NB4 (cell line): ENCODE measurements at regions not wholly inside any gene's neighbourhood (a gene's known extent, or its start where the extent isn't known, plus 50 kb on each side); places are given as distances from the start of the nearest gene placed in this dataset.

Experiments
- DNase-seq: peaks from one replicate; pipeline ENCODE4 v3.0.0; 2010; ENCODE audit warnings: low read depth
- H3K4me3 ChIP-seq: one replicate; pipeline ENCODE4 v1.5.1; 2011; ENCODE audit warnings: mild to moderate bottlenecking, low read depth, low read length, moderate library complexity
- CTCF ChIP-seq: IDR thresholded peaks from one replicate; pipeline ENCODE4 v1.5.1; 2012; ENCODE audit warnings: low read depth, low read length
- MYC ChIP-seq: IDR thresholded peaks from 2 replicates; pipeline ENCODE4 v1.6.1; 2011; ENCODE audit warnings: low read depth, low read length
- POLR2A ChIP-seq: IDR thresholded peaks from 2 replicates; pipeline ENCODE4 v1.6.1; 2011; ENCODE audit warnings: mild to moderate bottlenecking; ENCODE audit not compliant: insufficient read length; ENCODE audit errors: extremely low read depth
- TF ChIP-seq, protein P1 (sequence below): IDR thresholded peaks from 2 replicates; pipeline ENCODE4 v1.6.1; 2011; ENCODE audit warnings: low read depth, low read length

DNA sequence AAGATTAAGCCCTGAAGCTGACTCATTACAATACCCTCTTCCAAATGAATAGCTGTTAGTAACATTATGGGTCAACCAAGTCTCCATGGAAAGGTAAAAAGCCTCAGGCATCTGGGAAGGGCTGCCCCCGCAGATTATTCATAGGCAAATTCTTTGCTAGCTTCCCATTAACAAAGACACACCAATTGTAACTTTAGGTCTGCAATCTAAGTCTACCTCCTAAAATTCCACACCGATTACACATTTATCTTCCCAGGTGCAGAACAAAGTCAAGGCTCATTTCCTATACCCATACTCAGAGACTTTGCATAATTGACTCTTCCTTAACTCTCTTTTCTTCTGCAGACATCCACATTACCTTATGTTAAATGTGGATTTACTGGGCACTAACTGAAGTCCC lies 826.3 kb upstream of the MBL2 start:
- H3K4me3 ChIP-seq: no peak overlapping the region
- TF ChIP-seq MYC (no peak), POLR2A (no peak), CTCF (no peak)
- TF ChIP-seq, protein P1, sequence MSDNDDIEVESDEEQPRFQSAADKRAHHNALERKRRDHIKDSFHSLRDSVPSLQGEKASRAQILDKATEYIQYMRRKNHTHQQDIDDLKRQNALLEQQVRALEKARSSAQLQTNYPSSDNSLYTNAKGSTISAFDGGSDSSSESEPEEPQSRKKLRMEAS: no peak
- DNase-seq: no peak

- no peak overlapping the region for H3K4me3 ChIP-seq
- TF ChIP-seq, protein P1: no peak
- no peak for TF ChIP-seq CTCF
- TF ChIP-seq MYC: no peak
- no peak for TF ChIP-seq POLR2A
- DNase-seq: no peak
Measured at GRCh38 chr10:53597835-53598251, 825.3 kb upstream of the MBL2 start.

DNA sequence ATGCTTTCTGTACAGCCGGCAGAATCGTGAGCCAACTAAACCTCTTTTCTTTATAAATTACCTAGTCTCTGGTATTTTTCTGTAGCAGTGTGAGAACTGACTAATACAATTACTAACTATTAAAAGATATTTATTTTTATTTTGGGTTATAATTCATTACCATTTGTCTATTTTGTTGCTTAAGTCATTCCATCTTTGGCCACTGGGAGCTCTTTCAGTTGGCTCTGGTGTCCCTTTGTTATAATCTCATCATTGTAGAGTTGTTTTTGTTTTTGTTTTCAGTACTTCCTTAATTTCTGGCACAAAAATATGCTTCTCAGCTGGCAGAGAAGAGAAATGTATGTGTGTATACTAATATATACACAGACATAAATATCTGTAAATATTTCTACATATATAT lies 807.9 kb upstream of the MBL2 start:
- no peak for DNase-seq
- no peak overlapping the region for H3K4me3 ChIP-seq
- TF ChIP-seq CTCF: no peak
- no peak for TF ChIP-seq POLR2A
- no peak for TF ChIP-seq MYC
- TF ChIP-seq, protein P1: no peak

GRCh38 chr10:53579773-53580172 lies 807.2 kb upstream of the MBL2 start:
- no peak for TF ChIP-seq CTCF
- TF ChIP-seq MYC: no peak
- TF ChIP-seq, protein P1: no peak
- no peak for TF ChIP-seq POLR2A
- DNase-seq: no peak
- H3K4me3 ChIP-seq: no peak overlapping the region

DNA sequence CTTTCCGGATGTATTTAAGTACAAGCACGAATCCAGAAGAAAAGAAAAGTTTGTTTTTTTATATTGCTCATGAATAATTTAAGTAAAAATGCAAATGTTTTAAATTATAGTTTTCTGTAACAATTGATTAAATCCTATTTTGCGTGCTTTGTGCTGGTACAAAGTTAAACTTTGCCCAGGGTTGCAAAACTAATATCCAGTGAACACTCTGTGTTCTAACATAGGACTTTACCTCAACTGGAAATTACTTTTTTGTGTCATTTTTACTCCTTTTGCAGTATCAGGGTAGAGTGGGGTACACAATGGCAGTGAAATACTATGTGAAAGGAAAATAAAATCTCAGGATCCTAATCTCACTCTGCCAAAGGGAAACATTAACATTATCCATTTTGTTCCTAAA lies 801.4 kb upstream of the MBL2 start:
- no peak for DNase-seq
- H3K4me3 ChIP-seq: no peak overlapping the region
- TF ChIP-seq POLR2A: no peak
- TF ChIP-seq MYC: no peak
- TF ChIP-seq CTCF: no peak
- TF ChIP-seq, protein P1: no peak

GRCh38 chr10:53573498-53573897 lies 800.9 kb upstream of the MBL2 start:
- TF ChIP-seq, protein P1: no peak
- no peak for TF ChIP-seq MYC
- TF ChIP-seq CTCF: no peak
- TF ChIP-seq POLR2A: no peak
- H3K4me3 ChIP-seq: no peak overlapping the region
- no peak for DNase-seq
